ENCODE measurements at regions not wholly inside any gene's neighbourhood (a gene's known extent, or its start where the extent isn't known, plus 50 kb on each side); places are given as distances from the start of the nearest gene placed in this dataset.

GRCh38 chr11:15851051-15851498 lies 505.3 kb downstream of the SOX6 start:
- no peak overlapping the region for H3K27ac ChIP-seq
- TF ChIP-seq CTCF (conservative IDR thresholded peaks at IDR 0.05) (no peak), ZFX (IDR thresholded peaks at IDR 0.05) (no peak)

GRCh38 chr11:15852179-15852578 lies 504.2 kb downstream of the SOX6 start:
- TF ChIP-seq ZFX (IDR thresholded peaks at IDR 0.05): no peak
- TF ChIP-seq CTCF (conservative IDR thresholded peaks at IDR 0.05): peak; percentile 59
- H3K27ac ChIP-seq: no peak overlapping the region

GRCh38 chr11:15854245-15854644 lies 502.1 kb downstream of the SOX6 start:
- no peak overlapping the region for H3K27ac ChIP-seq
- TF ChIP-seq CTCF (conservative IDR thresholded peaks at IDR 0.05): no peak

GRCh38 chr11:15858881-15859280 lies 497.5 kb downstream of the SOX6 start:
- H3K27ac ChIP-seq: no peak overlapping the region
- TF ChIP-seq ZFX (IDR thresholded peaks at IDR 0.05) (no peak), CTCF (conservative IDR thresholded peaks at IDR 0.05) (no peak)

- no peak overlapping the region for H3K27ac ChIP-seq
- no peak for TF ChIP-seq CTCF (conservative IDR thresholded peaks at IDR 0.05)
- TF ChIP-seq ZFX (IDR thresholded peaks at IDR 0.05): no peak
These were observed 496.9 kb downstream of the SOX6 start for GRCh38 chr11:15859411-15859810.

- H3K27ac ChIP-seq: no peak overlapping the region
- TF ChIP-seq CTCF (conservative IDR thresholded peaks at IDR 0.05): no peak
- TF ChIP-seq ZFX (IDR thresholded peaks at IDR 0.05): no peak
These were observed 495.1 kb downstream of the SOX6 start for GRCh38 chr11:15861256-15861655.

- no peak for TF ChIP-seq ZFX (IDR thresholded peaks at IDR 0.05)
- TF ChIP-seq CTCF (conservative IDR thresholded peaks at IDR 0.05): no peak
These were observed 492.9 kb downstream of the SOX6 start for GRCh38 chr11:15863411-15863810.

More at GRCh38 chr11:15863411-15863810, 492.9 kb downstream of the SOX6 start:
- H3K27ac ChIP-seq: no peak overlapping the region
